OCI-LY7 (cell line): ENCODE measurements at regions not wholly inside any gene's neighbourhood (a gene's known extent, or its start where the extent isn't known, plus 50 kb on each side); places are given as distances from the start of the nearest gene placed in this dataset.

Experiments
- BruUV-seq: library from RNA; stranded (reverse); fragments of 400-500 nt; replicated peaks from 2 replicates; lab custom pipeline; 2021; lab: Mats Ljungman, UMichigan
- CTCF ChIA-PET: fragments of 300-600 bp; sonication (Branson Sonifier 250); formaldehyde crosslinking; loops from one replicate; lab custom pipeline; 2022; ENCODE audit warnings: antibody characterized with exemption; ENCODE audit not compliant: unreplicated experiment; lab: Charles Lee
- POLR2A ChIA-PET: fragments of 300-600 bp; sonication (Branson Sonifier 250); formaldehyde crosslinking; loops from one replicate; lab custom pipeline; 2022; ENCODE audit warnings: antibody characterized with exemption; lab: Charles Lee
- DNase-seq: peaks from one replicate; pipeline ENCODE4 v3.0.0-alpha.2; 2015; ENCODE audit warnings: low spot score
- H2AFZ ChIP-seq: fragments of 200-600 bp; sonication (generic), shearing (Covaris generic); 2 replicates; pipeline ENCODE4 v1.6.1; 2014; ENCODE audit warnings: mild to moderate bottlenecking, antibody characterized with exemption, low read length, moderate library complexity
- H3K27ac ChIP-seq: fragments of 200-600 bp; sonication (generic); 2 replicates; pipeline ENCODE4 v1.5.1; 2014; ENCODE audit warnings: mixed run types, low read depth, mild to moderate bottlenecking, moderate library complexity, low read length, inconsistent platforms; ENCODE audit not compliant: poor library complexity, severe bottlenecking
- H3K36me3 ChIP-seq: fragments of 200-600 bp; sonication (generic); 2 replicates; pipeline ENCODE4 v1.6.1; 2014; ENCODE audit warnings: mild to moderate bottlenecking, antibody characterized with exemption, low read length, moderate library complexity, mixed read lengths; ENCODE audit not compliant: insufficient read depth
- H3K4me1 ChIP-seq: fragments of 200-600 bp; sonication (generic); 2 replicates; pipeline ENCODE4 v1.5.1; 2014; ENCODE audit warnings: mild to moderate bottlenecking, low read length; ENCODE audit not compliant: insufficient read depth, poor library complexity, severe bottlenecking
- H3K4me2 ChIP-seq: fragments of 200-600 bp; sonication (generic); 2 replicates; pipeline ENCODE4 v1.6.1; 2014; ENCODE audit warnings: mild to moderate bottlenecking, low read length
- H3K4me3 ChIP-seq: fragments of 200-600 bp; sonication (generic); 2 replicates; pipeline ENCODE4 v1.5.1; 2014; ENCODE audit warnings: mild to moderate bottlenecking, low read depth, low read length; ENCODE audit not compliant: poor library complexity, severe bottlenecking
- H3K79me2 ChIP-seq: fragments of 200-600 bp; sonication (generic); 2 replicates; pipeline ENCODE4 v1.6.1; 2016; ENCODE audit warnings: low read depth, mild to moderate bottlenecking, low read length, moderate library complexity, mixed read lengths; ENCODE audit not compliant: insufficient read depth
- H3K9me2 ChIP-seq: fragments of 200-600 bp; sonication (generic); 2 replicates; pipeline ENCODE4 v1.6.1; 2016; ENCODE audit warnings: mild to moderate bottlenecking, low read length, mixed read lengths; ENCODE audit not compliant: insufficient read depth
- H3K9me3 ChIP-seq: fragments of 200-600 bp; sonication (generic); 2 replicates; pipeline ENCODE4 v1.6.1; 2014; ENCODE audit warnings: mild to moderate bottlenecking, mixed run types, low read length, mixed read lengths
- H4K20me1 ChIP-seq: fragments of 200-600 bp; sonication (generic); 2 replicates; pipeline ENCODE4 v1.6.1; 2014; ENCODE audit warnings: mild to moderate bottlenecking, antibody characterized with exemption, low read length, moderate library complexity, mixed read lengths; ENCODE audit not compliant: insufficient read depth
- EZH2phosphoT487 ChIP-seq: fragments of 200-600 bp; sonication (generic); IDR thresholded peaks from 2 replicates; pipeline ENCODE4 v1.6.1; 2018; ENCODE audit warnings: low read depth, borderline replicate concordance, mild to moderate bottlenecking, mixed run types, antibody characterized with exemption, low read length, moderate library complexity, mixed read lengths
- intact Hi-C: fragments of 100-400 bp; cut with micrococcal nuclease; formaldehyde crosslinking; loops from one replicate; pipeline ENCODE4 v1.10.0; 2022; ENCODE audit not compliant: unreplicated experiment
- TF ChIP-seq, protein P1 (sequence below): fragments of 200-600 bp; sonication (generic); conservative IDR thresholded peaks from 2 replicates; pipeline ENCODE4 v1.5.1; 2014; ENCODE audit warnings: mild to moderate bottlenecking, antibody characterized with exemption, low read length, moderate library complexity, mixed read lengths

GRCh38 chr21:21740207-21740606, 742.0 kb downstream of the NCAM2 start:
- peaks cover 30% of the 10 kb centered on the region; the same call in 1 of the 2 replicates for H3K9me3 ChIP-seq
- no peak overlapping the region for H3K4me3 ChIP-seq
- intact Hi-C loops, result no loop called here
- H3K27ac ChIP-seq, result no peak overlapping the region
- no peaks in the 10 kb centered on the region for H3K4me1 ChIP-seq
- no peak overlapping the region for H2AFZ ChIP-seq
- no TSS peak for BruUV-seq
- POLR2A ChIA-PET, result no interaction called here
- no peaks in the 10 kb centered on the region for H3K79me2 ChIP-seq
- CTCF ChIA-PET, result no interaction called here
- DNase-seq, result no peak
- TF ChIP-seq, protein P1, sequence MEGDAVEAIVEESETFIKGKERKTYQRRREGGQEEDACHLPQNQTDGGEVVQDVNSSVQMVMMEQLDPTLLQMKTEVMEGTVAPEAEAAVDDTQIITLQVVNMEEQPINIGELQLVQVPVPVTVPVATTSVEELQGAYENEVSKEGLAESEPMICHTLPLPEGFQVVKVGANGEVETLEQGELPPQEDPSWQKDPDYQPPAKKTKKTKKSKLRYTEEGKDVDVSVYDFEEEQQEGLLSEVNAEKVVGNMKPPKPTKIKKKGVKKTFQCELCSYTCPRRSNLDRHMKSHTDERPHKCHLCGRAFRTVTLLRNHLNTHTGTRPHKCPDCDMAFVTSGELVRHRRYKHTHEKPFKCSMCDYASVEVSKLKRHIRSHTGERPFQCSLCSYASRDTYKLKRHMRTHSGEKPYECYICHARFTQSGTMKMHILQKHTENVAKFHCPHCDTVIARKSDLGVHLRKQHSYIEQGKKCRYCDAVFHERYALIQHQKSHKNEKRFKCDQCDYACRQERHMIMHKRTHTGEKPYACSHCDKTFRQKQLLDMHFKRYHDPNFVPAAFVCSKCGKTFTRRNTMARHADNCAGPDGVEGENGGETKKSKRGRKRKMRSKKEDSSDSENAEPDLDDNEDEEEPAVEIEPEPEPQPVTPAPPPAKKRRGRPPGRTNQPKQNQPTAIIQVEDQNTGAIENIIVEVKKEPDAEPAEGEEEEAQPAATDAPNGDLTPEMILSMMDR, result no peak
- no peak for TF ChIP-seq EZH2phosphoT487
- no peak overlapping the region for H3K4me2 ChIP-seq
- H3K9me2 ChIP-seq, result no peaks in the 10 kb centered on the region
- no peaks in the 10 kb centered on the region for H3K36me3 ChIP-seq
- no peaks in the 10 kb centered on the region for H4K20me1 ChIP-seq

DNA sequence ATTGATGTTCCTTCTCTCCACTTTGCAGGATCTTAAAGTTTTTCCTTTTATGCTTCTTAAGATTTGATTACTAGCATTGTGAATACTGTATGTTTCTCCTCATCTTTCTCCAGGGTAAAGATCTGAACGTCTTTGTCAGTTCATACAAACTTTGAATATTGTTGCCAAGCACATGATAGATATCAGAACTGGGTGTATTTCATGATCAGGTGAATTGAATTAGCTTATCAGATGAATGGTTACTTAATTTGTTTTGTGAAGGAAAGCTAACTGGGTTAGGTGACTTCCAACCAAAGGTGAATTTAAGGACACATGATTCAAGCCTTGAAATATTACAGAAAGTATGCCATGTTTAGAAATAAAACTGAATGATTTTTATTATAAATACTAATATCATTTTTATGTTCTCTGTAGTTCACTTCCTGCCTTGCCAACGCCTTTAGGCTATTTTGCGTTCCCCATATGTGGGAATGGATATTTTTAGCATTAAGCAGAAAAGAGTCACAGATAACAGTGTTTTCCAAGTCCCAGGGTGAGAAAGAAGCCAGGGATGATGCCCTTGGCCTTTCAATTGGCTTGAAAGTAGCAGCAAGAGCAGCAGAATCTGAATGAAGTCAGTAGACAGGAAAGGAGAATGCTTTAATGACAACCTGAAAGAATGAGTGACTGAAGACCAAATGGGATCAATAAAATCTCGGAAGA, 752.1 kb downstream of the NCAM2 start:
- H3K4me3 ChIP-seq, result no peak overlapping the region
- peaks cover 11% of the 10 kb centered on the region; the same call in 1 of the 2 replicates for H3K9me3 ChIP-seq
- no peaks in the 10 kb centered on the region for H3K36me3 ChIP-seq
- intact Hi-C loops, result no loop called here
- H3K79me2 ChIP-seq, result no peaks in the 10 kb centered on the region
- CTCF ChIA-PET, result no interaction called here
- no peak for DNase-seq
- no peak overlapping the region for H3K27ac ChIP-seq
- no peaks in the 10 kb centered on the region for H3K4me1 ChIP-seq
- BruUV-seq, result no TSS peak
- POLR2A ChIA-PET, result no interaction called here
- TF ChIP-seq EZH2phosphoT487, result no peak
- TF ChIP-seq, protein P1, result no peak
- no peak overlapping the region for H2AFZ ChIP-seq
- H4K20me1 ChIP-seq, result no peaks in the 10 kb centered on the region
- H3K4me2 ChIP-seq, result no peak overlapping the region
- no peaks in the 10 kb centered on the region for H3K9me2 ChIP-seq

- Histone ChIP-seq H2AFZ (no peak overlapping the region), H3K4me1 (no peaks in the 10 kb centered on the region), H3K79me2 (no peaks in the 10 kb centered on the region), H3K4me3 (no peak overlapping the region), H3K36me3 (no peaks in the 10 kb centered on the region), H3K9me2 (no peaks in the 10 kb centered on the region), H3K9me3 (peaks cover 15% of the 10 kb centered on the region; the same call in 1 of the 2 replicates), H4K20me1 (no peaks in the 10 kb centered on the region), H3K4me2 (no peak overlapping the region), H3K27ac (no peak overlapping the region)
- intact Hi-C loops, result no loop called here
- ChIA-PET POLR2A (interaction anchor here (0.6 kb wide), 1 partner anchor 1596 kb away, joined by 4 read pairs; no protein-coding TSS in a partner anchor), CTCF (no interaction called here)
- DNase-seq, result no peak
- no peak for TF ChIP-seq EZH2phosphoT487
- TF ChIP-seq, protein P1, result no peak
- BruUV-seq, result no TSS peak
These were observed 753.1 kb downstream of the NCAM2 start for GRCh38 chr21:21751286-21751685.
